HCT116 (cell line): ENCODE measurements at regions not wholly inside any gene's neighbourhood (a gene's known extent, or its start where the extent isn't known, plus 50 kb on each side); places are given as distances from the start of the nearest gene placed in this dataset.

Experiments
- ATAC-seq: fragments of 200-7000 bp; cut with Tn5 transposase; 2 replicates; pipeline ENCODE4 v1.9.1; 2020; ENCODE audit warnings: mild to moderate bottlenecking, moderate library complexity
- BruUV-seq: library from RNA; stranded (reverse); fragments of 400-500 nt; replicated peaks from 2 replicates; lab custom pipeline; 2021; lab: Mats Ljungman, UMichigan
- CTCF ChIA-PET: fragments of 300-600 bp; sonication (Branson Sonifier 250); formaldehyde crosslinking; loops from one replicate; lab custom pipeline; 2021; ENCODE audit warnings: antibody characterized with exemption; lab: Charles Lee
- POLR2A ChIA-PET: fragments of 300-600, 350-600 bp; sonication (Branson Sonifier 250); formaldehyde crosslinking; loops from one replicate; lab custom pipeline; 2021; ENCODE audit warnings: antibody characterized with exemption; lab: Charles Lee
- RAD21 ChIA-PET, 2 experiments: fragments of 300-600 bp; sonication (Branson Sonifier 250); formaldehyde crosslinking; loops; one replicate each; lab custom pipeline; 2023; ENCODE audit warnings: low total read pairs in 2 of 2; ENCODE audit not compliant: uncharacterized antibody in 2 of 2, unreplicated experiment in 2 of 2, low non-redundant PET in 1 of 2; lab: Charles Lee
- DNase-seq: peaks from one replicate; pipeline ENCODE4 v3.0.0-alpha.2; 2010; ENCODE audit warnings: low read depth, low spot score
- H2AFZ ChIP-seq: fragments of 200-600 bp; shearing (Covaris generic), sonication (generic); 2 replicates; pipeline ENCODE4 v1.6.1; 2017; ENCODE audit warnings: low read depth, mixed run types, mixed read lengths, antibody characterized with exemption, low read length; ENCODE audit not compliant: poor library complexity, severe bottlenecking
- H3K27ac ChIP-seq: 2 replicates; pipeline ENCODE4 v1.5.1; 2012; ENCODE audit warnings: low read depth, low read length
- H3K27me3 ChIP-seq: fragments of 200-600 bp; sonication (generic); 2 replicates; pipeline ENCODE4 v1.6.1; 2016; ENCODE audit warnings: mixed run types, low read length, mixed read lengths; ENCODE audit not compliant: insufficient read depth
- H3K36me3 ChIP-seq, 2 experiments: fragments of 200-500 bp in 1 of 2; fragments of 200-600 bp in 1 of 2; sonication (Bioruptor generic) in 1 of 2; sonication (generic) in 1 of 2; 2 replicates each; pipeline versions ENCODE4 v1.5.1 to v1.6.1; 2014 to 2016; ENCODE audit warnings: low read length in 2 of 2, inconsistent platforms in 1 of 2, mixed read lengths in 1 of 2, mixed run types in 1 of 2; ENCODE audit not compliant: insufficient read depth in 2 of 2, control insufficient read depth in 1 of 2
- H3K4me1 ChIP-seq, 2 experiments: fragments of 200-600 bp in 1 of 2; sonication (generic) in 1 of 2; 2 replicates each; pipeline versions ENCODE4 v1.5.1 to v1.6.1; 2012 to 2017; ENCODE audit warnings: low read length in 2 of 2, inconsistent platforms in 1 of 2, mild to moderate bottlenecking in 1 of 2, mixed read lengths in 1 of 2, mixed run types in 1 of 2, moderate library complexity in 1 of 2; ENCODE audit not compliant: insufficient read depth in 2 of 2, control insufficient read depth in 1 of 2
- H3K4me2 ChIP-seq: fragments of 200-600 bp; sonication (generic); 2 replicates; pipeline ENCODE4 v1.6.1; 2017; ENCODE audit warnings: mixed run types, low read length, mixed read lengths
- H3K4me3 ChIP-seq, 2 experiments: fragments of 200-600 bp in 1 of 2; sonication (generic) in 1 of 2; replicated peaks in 1 of 2; 2 replicates each; pipeline ENCODE4 v1.5.1; 2011 to 2016; ENCODE audit warnings: low read length in 2 of 2, control low read depth in 1 of 2, low read depth in 1 of 2, mild to moderate bottlenecking in 1 of 2, mixed read lengths in 1 of 2, mixed run types in 1 of 2
- H3K79me2 ChIP-seq: fragments of 200-600 bp; sonication (generic); 2 replicates; pipeline ENCODE4 v1.6.1; 2017; ENCODE audit warnings: mild to moderate bottlenecking, mixed run types, low read length, moderate library complexity, mixed read lengths; ENCODE audit not compliant: insufficient read depth
- H3K9ac ChIP-seq: fragments of 200-600 bp; sonication (generic); 2 replicates; pipeline ENCODE4 v1.6.1; 2016; ENCODE audit warnings: low read length, mixed read lengths
- H3K9me2 ChIP-seq: fragments of 200-600 bp; sonication (generic), shearing (Covaris generic); 2 replicates; pipeline ENCODE4 v1.6.1; 2017; ENCODE audit warnings: mixed run types, mild to moderate bottlenecking, moderate library complexity; ENCODE audit not compliant: insufficient read depth
- H3K9me3 ChIP-seq, 2 experiments: fragments of 200-500 bp in 1 of 2; fragments of 200-600 bp in 1 of 2; sonication (Bioruptor generic) in 1 of 2; sonication (generic) in 1 of 2; 2 replicates each; pipeline ENCODE4 v1.6.1; 2014 to 2017; ENCODE audit warnings: low read length in 2 of 2, mixed read lengths in 2 of 2, inconsistent platforms in 1 of 2, low read depth in 1 of 2, mild to moderate bottlenecking in 1 of 2, mixed run types in 1 of 2, moderate library complexity in 1 of 2; ENCODE audit not compliant: control insufficient read depth in 1 of 2, insufficient read depth in 1 of 2
- H4K20me1 ChIP-seq: fragments of 200-600 bp; sonication (generic), shearing (Covaris generic); 2 replicates; pipeline ENCODE4 v1.6.1; 2017; ENCODE audit warnings: mixed run types, mild to moderate bottlenecking, moderate library complexity; ENCODE audit not compliant: insufficient read depth
- CBX3 ChIP-seq: IDR thresholded peaks from 2 replicates; pipeline ENCODE4 v1.6.1; 2012; ENCODE audit warnings: low read depth
- EGR1 ChIP-seq: IDR thresholded peaks from 2 replicates; pipeline ENCODE4 v1.6.1; 2012; ENCODE audit warnings: low read depth
- FOSL1 ChIP-seq: IDR thresholded peaks from 2 replicates; pipeline ENCODE4 v1.6.1; 2012; ENCODE audit warnings: low read depth
- JUND ChIP-seq: IDR thresholded peaks from 2 replicates; pipeline ENCODE4 v1.6.1; 2012
- POLR2A ChIP-seq: IDR thresholded peaks from 2 replicates; pipeline ENCODE4 v1.7.0; 2011; ENCODE audit warnings: borderline replicate concordance; ENCODE audit not compliant: insufficient read depth, insufficient read length; ENCODE audit errors: extremely low read depth
- POLR2AphosphoS5 ChIP-seq: IDR thresholded peaks from 2 replicates; pipeline ENCODE4 v1.6.1; 2011; ENCODE audit warnings: mild to moderate bottlenecking, low read depth, low read length, moderate library complexity
- SP1 ChIP-seq: IDR thresholded peaks from 2 replicates; pipeline ENCODE4 v1.6.1; 2012; ENCODE audit warnings: low read depth
- SRF ChIP-seq: IDR thresholded peaks from 2 replicates; pipeline ENCODE4 v1.6.1; 2012; ENCODE audit warnings: low read depth
- ZFX ChIP-seq: fragments of 450-650 bp; IDR thresholded peaks from 2 replicates; pipeline ENCODE4 v1.6.1; 2017
- intact Hi-C: fragments of 100-400 bp; cut with micrococcal nuclease; formaldehyde crosslinking; loops from 2 replicates; pipeline ENCODE4 v1.10.0; 2022
- TF ChIP-seq, protein P1 (sequence below): IDR thresholded peaks from 2 replicates; pipeline ENCODE4 v1.6.1; 2011; ENCODE audit warnings: mild to moderate bottlenecking, low read length, moderate library complexity; ENCODE audit not compliant: insufficient replicate concordance; ENCODE audit errors: extremely low read depth
- TF ChIP-seq, protein P2 (sequence below): IDR thresholded peaks from 2 replicates; pipeline ENCODE4 v1.6.1; 2012
- TF ChIP-seq, protein P3 (sequence below): IDR thresholded peaks from 2 replicates; pipeline ENCODE4 v1.6.1; 2012

DNA sequence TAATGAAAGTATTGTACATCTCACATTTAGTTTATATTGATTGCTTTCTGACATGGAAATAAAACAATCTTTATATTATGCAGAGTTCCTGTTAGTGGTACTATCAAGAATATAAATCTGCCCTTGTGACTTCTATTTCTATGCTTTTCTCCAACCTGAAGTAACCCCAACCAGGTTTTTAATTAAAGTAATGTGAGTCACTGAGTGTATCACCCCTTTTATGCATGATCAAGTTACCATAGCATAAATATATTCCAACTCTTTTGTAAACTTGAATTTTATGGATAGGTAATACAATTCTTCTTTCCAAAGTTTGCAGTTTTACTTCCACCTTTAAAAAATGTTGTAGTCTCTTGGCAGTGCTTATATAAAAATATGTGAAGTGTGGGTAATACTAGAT lies 532.3 kb downstream of the USP25 start:
- H3K36me3 ChIP-seq = no peaks in the 10 kb centered on the region
- H4K20me1 ChIP-seq = no peaks in the 10 kb centered on the region
- H3K4me3 ChIP-seq = no peak overlapping the region
- intact Hi-C loops = no loop called here
- H3K4me1 ChIP-seq = no peaks in the 10 kb centered on the region
- no peak overlapping the region for H3K4me2 ChIP-seq
- no peak overlapping the region for H3K9ac ChIP-seq
- CTCF ChIA-PET = no interaction called here
- no peak for DNase-seq
- H3K27me3 ChIP-seq = no peaks in the 10 kb centered on the region
- H3K9me3 ChIP-seq = peaks cover 7 to 22% of the 10 kb centered on the region in 2 experiments; a peak in 3 of 4 replicates
- RAD21 ChIA-PET = no interaction called here
- POLR2A ChIA-PET = no interaction called here
- BruUV-seq = no TSS peak
- TF ChIP-seq, protein P1, sequence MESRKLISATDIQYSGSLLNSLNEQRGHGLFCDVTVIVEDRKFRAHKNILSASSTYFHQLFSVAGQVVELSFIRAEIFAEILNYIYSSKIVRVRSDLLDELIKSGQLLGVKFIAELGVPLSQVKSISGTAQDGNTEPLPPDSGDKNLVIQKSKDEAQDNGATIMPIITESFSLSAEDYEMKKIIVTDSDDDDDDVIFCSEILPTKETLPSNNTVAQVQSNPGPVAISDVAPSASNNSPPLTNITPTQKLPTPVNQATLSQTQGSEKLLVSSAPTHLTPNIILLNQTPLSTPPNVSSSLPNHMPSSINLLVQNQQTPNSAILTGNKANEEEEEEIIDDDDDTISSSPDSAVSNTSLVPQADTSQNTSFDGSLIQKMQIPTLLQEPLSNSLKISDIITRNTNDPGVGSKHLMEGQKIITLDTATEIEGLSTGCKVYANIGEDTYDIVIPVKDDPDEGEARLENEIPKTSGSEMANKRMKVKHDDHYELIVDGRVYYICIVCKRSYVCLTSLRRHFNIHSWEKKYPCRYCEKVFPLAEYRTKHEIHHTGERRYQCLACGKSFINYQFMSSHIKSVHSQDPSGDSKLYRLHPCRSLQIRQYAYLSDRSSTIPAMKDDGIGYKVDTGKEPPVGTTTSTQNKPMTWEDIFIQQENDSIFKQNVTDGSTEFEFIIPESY = no peak
- TF ChIP-seq CBX3 = no peak
- no peak for TF ChIP-seq FOSL1
- TF ChIP-seq, protein P2, sequence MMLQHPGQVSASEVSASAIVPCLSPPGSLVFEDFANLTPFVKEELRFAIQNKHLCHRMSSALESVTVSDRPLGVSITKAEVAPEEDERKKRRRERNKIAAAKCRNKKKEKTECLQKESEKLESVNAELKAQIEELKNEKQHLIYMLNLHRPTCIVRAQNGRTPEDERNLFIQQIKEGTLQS = no peak
- no peak for TF ChIP-seq POLR2A
- TF ChIP-seq ZFX = no peak
- no peak overlapping the region for H3K27ac ChIP-seq
- no peak overlapping the region for H2AFZ ChIP-seq
- no peaks in the 10 kb centered on the region for H3K79me2 ChIP-seq
- no peaks in the 10 kb centered on the region for H3K9me2 ChIP-seq
- no peak for ATAC-seq

DNA sequence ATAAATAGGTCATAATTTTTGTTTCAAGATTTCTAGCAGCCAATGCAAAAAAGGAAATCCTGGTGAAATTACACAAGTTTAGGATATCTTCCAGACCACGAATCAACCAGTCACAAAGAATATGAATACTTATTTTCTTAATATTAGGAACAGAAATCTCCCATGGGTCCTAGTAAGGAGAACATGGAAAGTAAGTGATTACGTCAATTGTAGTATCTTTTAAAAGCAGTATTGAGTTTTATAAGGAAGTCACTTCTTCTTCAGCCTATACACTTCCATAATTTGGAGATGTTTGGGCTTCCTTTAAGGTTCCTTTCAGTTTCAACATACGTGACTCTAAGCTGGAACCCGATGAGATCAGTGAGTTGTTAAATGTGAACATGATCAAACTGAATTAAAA lies 534.5 kb downstream of the USP25 start:
- Histone ChIP-seq H3K9ac (no peak overlapping the region), H3K4me1 (no peaks in the 10 kb centered on the region), H3K27ac (no peak overlapping the region), H4K20me1 (no peaks in the 10 kb centered on the region), H3K36me3 (no peaks in the 10 kb centered on the region), H3K79me2 (no peaks in the 10 kb centered on the region), H3K4me2 (no peak overlapping the region), H3K9me2 (no peaks in the 10 kb centered on the region), H3K27me3 (no peaks in the 10 kb centered on the region), H3K9me3 (peaks cover 7 to 16% of the 10 kb centered on the region in 2 experiments; a peak in 3 of 4 replicates), H2AFZ (no peak overlapping the region), H3K4me3 (no peak overlapping the region)
- RAD21 ChIA-PET = no interaction called here
- ATAC-seq (no peak), DNase-seq (no peak)
- TF ChIP-seq ZFX = no peak
- no peak for TF ChIP-seq POLR2AphosphoS5
- no peak for TF ChIP-seq SP1
- TF ChIP-seq EGR1 = no peak
- TF ChIP-seq, protein P3, sequence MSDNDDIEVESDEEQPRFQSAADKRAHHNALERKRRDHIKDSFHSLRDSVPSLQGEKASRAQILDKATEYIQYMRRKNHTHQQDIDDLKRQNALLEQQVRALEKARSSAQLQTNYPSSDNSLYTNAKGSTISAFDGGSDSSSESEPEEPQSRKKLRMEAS = no peak
- no peak for TF ChIP-seq SRF
- no peak for TF ChIP-seq JUND
- BruUV-seq = no TSS peak
- POLR2A ChIA-PET = no interaction called here
- intact Hi-C loops = no loop called here
- CTCF ChIA-PET = no interaction called here
